H1 (cell line): ENCODE measurements at regions not wholly inside any gene's neighbourhood (a gene's known extent, or its start where the extent isn't known, plus 50 kb on each side); places are given as distances from the start of the nearest gene placed in this dataset.

ENCODE experiments used
- CTCF ChIA-PET: fragments of 300-600 bp; sonication (Branson Sonifier 250); formaldehyde crosslinking; loops from one replicate; lab custom pipeline; 2021; ENCODE audit not compliant: partially characterized antibody; lab: Charles Lee
- POLR2A ChIA-PET: fragments of 300-600 bp; sonication (Branson Sonifier 250); formaldehyde crosslinking; loops from one replicate; lab custom pipeline; 2021; ENCODE audit warnings: inconsistent platforms; ENCODE audit not compliant: partially characterized antibody; lab: Charles Lee
- DNase-seq, 2 experiments: peaks; one replicate each; pipeline versions ENCODE4 v3.0.0 to v3.0.0-alpha.2; 2010 to 2022; ENCODE audit warnings: low spot score in 2 of 2, low read depth in 1 of 2, mixed read lengths in 1 of 2
- FAIRE-seq: peaks from 2 replicates; lab custom pipeline; 2011; peaks lifted over from hg19 to GRCh38; lab: Jason Lieb, UNC
- H2AFZ ChIP-seq: 2 replicates; pipeline ENCODE4 v1.8.1; 2012; ENCODE audit warnings: low read length, inconsistent platforms
- H2AK5ac ChIP-seq: 2 replicates; pipeline ENCODE4 v1.6.1; 2013; ENCODE audit warnings: low read depth, low read length
- H2BK120ac ChIP-seq: replicated peaks from 2 replicates; pipeline ENCODE3; 2013; ENCODE audit warnings: low read depth, low read length, inconsistent platforms
- H2BK12ac ChIP-seq: 2 replicates; pipeline ENCODE4 v1.6.1; 2013; ENCODE audit warnings: low read depth, low read length
- H2BK15ac ChIP-seq: 2 replicates; pipeline ENCODE4 v1.6.1; 2013; ENCODE audit warnings: low read length
- H2BK20ac ChIP-seq: 2 replicates; pipeline ENCODE4 v1.6.1; 2013; ENCODE audit warnings: low read length
- H2BK5ac ChIP-seq: 2 replicates; pipeline ENCODE4 v1.6.1; 2013; ENCODE audit warnings: low read depth, low read length
- H3K14ac ChIP-seq: 2 replicates; pipeline ENCODE4 v1.6.1; 2013; ENCODE audit warnings: inconsistent platforms; ENCODE audit not compliant: insufficient read length
- H3K18ac ChIP-seq: 2 replicates; pipeline ENCODE4 v1.6.1; 2013; ENCODE audit warnings: low read length; ENCODE audit errors: extremely low read depth
- H3K23ac ChIP-seq: 2 replicates; pipeline ENCODE4 v1.6.1; 2013; ENCODE audit warnings: inconsistent platforms; ENCODE audit not compliant: insufficient read length
- H3K23me2 ChIP-seq: 2 replicates; pipeline ENCODE4 v1.6.1; 2013; ENCODE audit warnings: low read depth, low read length
- H3K27ac ChIP-seq: 2 replicates; pipeline ENCODE4 v1.6.1; 2011; ENCODE audit warnings: low read depth, low read length, inconsistent platforms
- H3K27me3 ChIP-seq, 4 experiments: replicated peaks in 1 of 4; 1 replicate in 1 of 4; 2 replicates in 3 of 4; pipeline versions ENCODE4 v1.6.1 to v1.8.1; 2011 to 2013; ENCODE audit warnings: low read length in 3 of 4, mild to moderate bottlenecking in 3 of 4, inconsistent platforms in 2 of 4, mixed read lengths in 2 of 4, moderate library complexity in 1 of 4; ENCODE audit not compliant: control insufficient read depth in 3 of 4, insufficient read depth in 3 of 4; ENCODE audit errors: extremely low read depth in 1 of 4
- H3K36me3 ChIP-seq, 4 experiments: 2 replicates each; pipeline versions ENCODE4 v1.6.1 to v1.8.1; 2011 to 2013; ENCODE audit warnings: mild to moderate bottlenecking in 4 of 4, low read length in 3 of 4, moderate library complexity in 2 of 4, control low read depth in 1 of 4, inconsistent platforms in 1 of 4; ENCODE audit not compliant: insufficient read depth in 4 of 4, control insufficient read depth in 2 of 4
- H3K4ac ChIP-seq: replicated peaks from 2 replicates; pipeline ENCODE3; 2013; ENCODE audit warnings: low read length, low read depth, mixed read lengths, inconsistent platforms; ENCODE audit not compliant: insufficient read length
- H3K4me1 ChIP-seq, 4 experiments: replicated peaks in 1 of 4; 1 replicate in 1 of 4; 2 replicates in 3 of 4; pipeline versions ENCODE4 v1.6.1 to v1.8.1; 2011 to 2013; ENCODE audit warnings: low read length in 3 of 4, inconsistent platforms in 2 of 4, mixed read lengths in 1 of 4; ENCODE audit not compliant: insufficient read depth in 4 of 4, control insufficient read depth in 3 of 4
- H3K4me2 ChIP-seq, 2 experiments: 2 replicates each; pipeline versions ENCODE4 v1.6.1 to v1.8.1; 2011 to 2013; ENCODE audit warnings: low read depth in 2 of 2, low read length in 2 of 2, control low read depth in 1 of 2, inconsistent platforms in 1 of 2, mild to moderate bottlenecking in 1 of 2; ENCODE audit not compliant: insufficient read depth in 1 of 2
- H3K4me3 ChIP-seq, 4 experiments: fragments of 200-600, 300-600 bp in 1 of 4; sonication (generic), shearing (Covaris generic), sonication (Bioruptor Twin) in 1 of 4; 2 replicates each; pipeline versions ENCODE4 v1.5.1 to v1.8.1; 2011 to 2016; ENCODE audit warnings: low read length in 4 of 4, low read depth in 3 of 4, control low read depth in 2 of 4, inconsistent platforms in 2 of 4, mild to moderate bottlenecking in 2 of 4, mixed read lengths in 1 of 4, moderate library complexity in 1 of 4; ENCODE audit not compliant: insufficient read depth in 2 of 4; ENCODE audit errors: extremely low read depth in 1 of 4
- H3K56ac ChIP-seq: replicated peaks from 2 replicates; pipeline ENCODE3; 2013; ENCODE audit warnings: low read depth, mild to moderate bottlenecking, mixed read lengths, low read length, inconsistent platforms; ENCODE audit not compliant: insufficient read length
- H3K79me1 ChIP-seq: 2 replicates; pipeline ENCODE4 v1.6.1; 2013; ENCODE audit warnings: low read depth, low read length, control low read depth
- H3K79me2 ChIP-seq, 2 experiments: 2 replicates each; pipeline versions ENCODE4 v1.6.1 to v1.8.1; 2012 to 2013; ENCODE audit warnings: low read length in 2 of 2, mild to moderate bottlenecking in 2 of 2, inconsistent platforms in 1 of 2; ENCODE audit not compliant: insufficient read depth in 2 of 2, control insufficient read depth in 1 of 2
- H3K9ac ChIP-seq, 4 experiments: replicated peaks in 1 of 4; 1 replicate in 1 of 4; 2 replicates in 3 of 4; pipeline versions ENCODE4 v1.6.1 to v1.8.1; 2011 to 2013; ENCODE audit warnings: low read depth in 3 of 4, low read length in 3 of 4, control low read depth in 2 of 4, mild to moderate bottlenecking in 2 of 4, moderate library complexity in 2 of 4, inconsistent platforms in 1 of 4; ENCODE audit errors: extremely low read depth in 1 of 4
- H3K9me3 ChIP-seq, 2 experiments: 2 replicates each; pipeline versions ENCODE4 v1.6.1 to v1.8.1; 2012 to 2013; ENCODE audit warnings: mild to moderate bottlenecking in 2 of 2, moderate library complexity in 2 of 2, control low read depth in 1 of 2, inconsistent platforms in 1 of 2, low read depth in 1 of 2, low read length in 1 of 2, mixed read lengths in 1 of 2; ENCODE audit not compliant: insufficient read depth in 2 of 2
- H4K20me1 ChIP-seq, 2 experiments: replicated peaks in 1 of 2; 2 replicates each; pipeline versions ENCODE3 to v1.8.1; 2011 to 2013; ENCODE audit warnings: inconsistent platforms in 2 of 2, low read length in 2 of 2, mild to moderate bottlenecking in 1 of 2; ENCODE audit not compliant: insufficient read depth in 2 of 2, control insufficient read depth in 1 of 2
- H4K5ac ChIP-seq: 2 replicates; pipeline ENCODE4 v1.6.1; 2013; ENCODE audit warnings: low read length, low read depth, mixed read lengths, inconsistent platforms; ENCODE audit not compliant: insufficient read length
- H4K8ac ChIP-seq: 2 replicates; pipeline ENCODE4 v1.8.0; 2013; ENCODE audit warnings: mild to moderate bottlenecking, moderate library complexity, low read length, inconsistent platforms; ENCODE audit not compliant: insufficient read depth; ENCODE audit errors: extremely low read depth
- H4K91ac ChIP-seq: replicated peaks from 2 replicates; pipeline ENCODE3; 2013; ENCODE audit warnings: low read length, mixed read lengths, inconsistent platforms; ENCODE audit not compliant: insufficient read length
- CBX5 ChIP-seq: fragments of 300-800, 300-1000 bp; sonication (generic); IDR thresholded peaks from 2 replicates; pipeline ENCODE4 v1.7.1; 2016; ENCODE audit warnings: antibody characterized with exemption, low read length, low read depth
- CTBP2 ChIP-seq: IDR thresholded peaks from 2 replicates; pipeline ENCODE4 v1.7.0; 2011; ENCODE audit warnings: borderline replicate concordance, mild to moderate bottlenecking, moderate library complexity, mixed read lengths, low read length; ENCODE audit not compliant: insufficient read depth, insufficient read length
- EGR1 ChIP-seq: IDR thresholded peaks from 2 replicates; pipeline ENCODE4 v1.6.1; 2011; ENCODE audit warnings: low read depth, low read length, borderline replicate concordance
- MAX ChIP-seq: IDR thresholded peaks from 2 replicates; pipeline ENCODE4 v1.6.1; 2012; ENCODE audit warnings: inconsistent platforms
- NRF1 ChIP-seq: IDR thresholded peaks from 2 replicates; pipeline ENCODE4 v1.6.1; 2011; ENCODE audit warnings: mild to moderate bottlenecking, low read depth, low read length, improper control_type of control experiment
- RFX5 ChIP-seq: IDR thresholded peaks from 2 replicates; pipeline ENCODE4 v1.6.1; 2011; ENCODE audit warnings: low read depth, low read length, improper control_type of control experiment, borderline replicate concordance
- SUZ12 ChIP-seq: fragments of 200-600 bp; sonication (generic); IDR thresholded peaks from 2 replicates; pipeline ENCODE4 v1.6.1; 2012; ENCODE audit warnings: mild to moderate bottlenecking, inconsistent platforms, low read length, moderate library complexity, mixed read lengths
- USF2 ChIP-seq: IDR thresholded peaks from 2 replicates; pipeline ENCODE4 v1.6.1; 2011; ENCODE audit warnings: low read length, improper control_type of control experiment
- WGBS, 2 experiments: shearing (Covaris generic) in 1 of 2; methylation state at CpG; one replicate each; pipeline versions ENCODE4 v1.1.6 to v1.1.7; 2013 to 2015; ENCODE audit warnings: low lambda C conversion rate in 2 of 2, mixed read lengths in 2 of 2, inconsistent platforms in 1 of 2, low coverage in 1 of 2, missing lambda C conversion rate in 1 of 2; ENCODE audit not compliant: insufficient replicate concordance in 2 of 2, insufficient coverage in 1 of 2, insufficient read length in 1 of 2; ENCODE audit errors: extremely low coverage in 1 of 2, missing lambda C conversion rate in 1 of 2; 5-methylcytosine and 5-hydroxymethylcytosine counted together

- POLR2A ChIA-PET = no interaction called here
- no peak for TF ChIP-seq EGR1
- no peak for TF ChIP-seq SUZ12
- TF ChIP-seq CBX5 = no peak
- no peak for TF ChIP-seq USF2
- TF ChIP-seq NRF1 = no peak
- TF ChIP-seq CTBP2 = no peak
- TF ChIP-seq RFX5 = no peak
- TF ChIP-seq MAX = no peak
- no peak overlapping the region for H2AFZ ChIP-seq
- H3K27me3 ChIP-seq = no peaks in the 10 kb centered on the region
- no peak overlapping the region for H3K4me2 ChIP-seq
- no peak overlapping the region for H3K9ac ChIP-seq
- H3K36me3 ChIP-seq = no peaks in the 10 kb centered on the region
- no peaks in the 10 kb centered on the region for H3K23me2 ChIP-seq
- H2BK5ac ChIP-seq = no peak overlapping the region
- H2BK20ac ChIP-seq = no peak overlapping the region
- no peaks in the 10 kb centered on the region for H3K4me1 ChIP-seq
- H3K14ac ChIP-seq = no peak overlapping the region
- H4K5ac ChIP-seq = no peak overlapping the region
- no peak overlapping the region for H3K4me3 ChIP-seq
- H4K91ac ChIP-seq = no peak overlapping the region
- no peak for DNase-seq
- CTCF ChIA-PET = interaction anchor here (0.6 kb wide), 1 partner anchor 720 kb away, joined by 3 read pairs; no protein-coding TSS in a partner anchor
- no peak overlapping the region for H2BK120ac ChIP-seq
- H3K79me2 ChIP-seq = no peaks in the 10 kb centered on the region
- no peaks in the 10 kb centered on the region for H3K79me1 ChIP-seq
- no peak overlapping the region for H4K8ac ChIP-seq
- no peak overlapping the region for H3K4ac ChIP-seq
- no peak overlapping the region for H3K27ac ChIP-seq
- H3K9me3 ChIP-seq = no peaks in the 10 kb centered on the region
- H3K18ac ChIP-seq = no peak overlapping the region
- no peak overlapping the region for H3K23ac ChIP-seq
- no peak overlapping the region for H2AK5ac ChIP-seq
- no peak overlapping the region for H2BK15ac ChIP-seq
- no peak overlapping the region for H3K56ac ChIP-seq
- WGBS, 2 experiments = 45% methylated on average over 2 of the region's 2 CpGs; no CpG with 5 or more reads in 1 of the 2 experiments
- no peak overlapping the region for H2BK12ac ChIP-seq
- no peak for FAIRE-seq
- H4K20me1 ChIP-seq = no peaks in the 10 kb centered on the region
Observed at GRCh38 chr5:87105577-87105976, 162.1 kb upstream of the RASA1 start.
